Choroid plexus epithelial cell (primary cell): ENCODE measurements at regions not wholly inside any gene's neighbourhood (a gene's known extent, or its start where the extent isn't known, plus 50 kb on each side); places are given as distances from the start of the nearest gene placed in this dataset.

ENCODE experiments used
- DNase-seq: peaks from one replicate; pipeline ENCODE4 v3.0.0-alpha.2; 2010; ENCODE audit warnings: low read depth
- H3K4me3 ChIP-seq: 2 replicates; pipeline ENCODE4 v1.5.1; 2011; ENCODE audit warnings: low read depth, mild to moderate bottlenecking, control low read depth, low read length, moderate library complexity
- CTCF ChIP-seq: conservative IDR thresholded peaks from 2 replicates; pipeline ENCODE4 v1.5.1; 2011; ENCODE audit warnings: low read depth, mild to moderate bottlenecking, control low read depth, inconsistent platforms, low read length, moderate library complexity

DNA sequence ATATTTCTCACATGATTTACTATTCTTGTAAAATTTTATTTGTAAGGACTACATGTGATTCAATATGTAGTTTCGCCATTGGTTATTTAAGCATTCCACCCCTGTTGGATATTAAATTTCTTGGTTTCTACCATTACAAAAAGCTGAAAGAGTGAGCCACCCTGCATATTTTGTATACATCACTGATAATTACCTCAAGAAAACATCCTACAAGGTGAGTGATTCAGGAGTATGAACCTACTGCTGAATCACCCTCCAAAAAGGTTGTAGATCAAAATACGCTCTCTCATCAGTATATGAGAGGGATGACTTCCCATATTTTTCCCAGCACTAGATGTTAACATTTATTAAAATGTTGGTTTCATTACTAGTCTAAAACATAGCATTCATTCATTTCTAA lies 454.3 kb upstream of the WWC1 start:
- DNase-seq = no peak
- H3K4me3 ChIP-seq = no peak overlapping the region
- no peak for TF ChIP-seq CTCF

GRCh38 chr5:167839065-167839464 lies 452.4 kb upstream of the WWC1 start:
- DNase-seq = no peak
- TF ChIP-seq CTCF = no peak
- no peak overlapping the region for H3K4me3 ChIP-seq

DNA sequence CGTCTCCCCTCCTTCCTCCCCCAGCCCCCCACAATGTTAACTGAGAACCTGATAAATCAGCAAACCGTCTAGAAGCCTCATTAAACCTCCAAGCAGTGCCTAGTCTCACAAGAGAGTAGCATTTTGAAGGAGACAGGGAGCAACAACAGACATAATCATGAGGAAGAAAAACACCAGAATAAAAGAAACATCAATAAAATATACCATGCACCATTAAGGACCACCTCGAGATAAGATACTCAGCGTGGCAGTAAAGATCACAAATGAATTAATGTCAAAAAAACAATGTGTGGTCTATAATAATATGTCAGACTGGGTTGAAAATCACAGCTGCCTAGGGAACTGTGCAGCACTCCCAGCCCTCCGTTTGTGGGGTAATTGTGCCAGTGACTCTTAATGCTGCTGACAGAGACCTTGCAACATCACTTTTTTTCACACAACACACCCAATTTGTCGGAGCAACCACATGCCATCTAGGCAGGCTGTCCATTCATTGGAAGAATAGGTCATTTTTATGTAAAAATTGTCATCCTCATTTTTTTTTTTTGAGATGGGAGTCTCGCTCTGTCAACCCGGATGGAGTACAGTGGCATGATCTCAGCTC lies 450.8 kb upstream of the WWC1 start:
- no peak for DNase-seq
- H3K4me3 ChIP-seq = no peak overlapping the region

DNA sequence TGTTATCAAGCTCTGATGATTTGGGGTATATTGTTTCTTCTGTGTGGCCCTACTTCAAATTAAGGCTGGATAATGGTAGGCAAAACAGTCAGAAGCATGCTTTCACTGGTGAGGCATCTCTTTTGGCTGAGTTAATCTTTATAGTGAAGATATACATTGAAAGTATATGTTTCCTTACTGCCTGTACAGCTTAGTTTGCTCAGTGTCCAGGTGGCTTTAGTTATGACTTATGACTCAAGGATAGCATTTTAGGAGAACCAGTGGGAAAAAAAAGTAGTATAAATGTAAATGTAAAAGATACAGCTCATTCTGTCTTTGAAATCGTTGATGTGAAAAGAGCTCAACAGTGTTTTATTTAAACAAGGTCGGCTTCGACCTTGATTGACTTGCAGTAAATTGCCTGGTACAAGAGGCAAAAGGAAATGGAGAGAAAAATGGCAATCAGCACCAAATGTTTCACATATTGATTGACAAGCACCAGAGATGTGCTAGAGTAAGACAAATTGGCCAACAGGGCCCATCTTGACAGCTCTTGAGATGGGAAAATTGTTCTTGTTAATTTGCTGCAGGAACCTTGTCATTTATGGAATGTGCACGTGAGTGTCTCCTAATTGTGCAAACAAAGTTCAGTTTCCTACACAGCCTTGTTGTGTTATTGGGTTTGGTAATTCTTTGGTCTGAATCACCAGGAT lies 447.4 kb upstream of the WWC1 start:
- TF ChIP-seq CTCF = no peak
- DNase-seq = no peak
- H3K4me3 ChIP-seq = no peak overlapping the region

More for the DNA sequence above, 450.8 kb upstream of the WWC1 start:
- TF ChIP-seq CTCF = no peak

DNA sequence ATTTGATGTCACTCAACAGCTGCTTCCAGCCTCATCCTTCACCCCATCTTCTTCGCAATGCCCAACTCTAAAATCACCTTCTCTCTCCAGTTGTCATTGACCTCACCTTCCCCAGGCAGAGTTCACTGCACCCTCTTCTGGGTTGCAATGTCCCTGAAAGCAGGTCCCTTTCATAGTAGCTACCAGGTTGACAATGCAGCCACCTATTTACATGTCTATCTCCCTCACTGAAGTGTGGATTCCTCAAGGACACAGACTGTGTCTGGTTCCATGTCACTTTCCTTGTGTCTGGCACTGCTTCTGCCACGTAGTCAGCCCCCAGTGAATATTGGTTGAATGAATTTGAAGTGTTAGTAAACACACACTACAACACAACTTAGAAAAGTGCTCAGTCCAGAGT lies 445.5 kb upstream of the WWC1 start:
- no peak overlapping the region for H3K4me3 ChIP-seq
- DNase-seq = no peak
- TF ChIP-seq CTCF = no peak

DNA sequence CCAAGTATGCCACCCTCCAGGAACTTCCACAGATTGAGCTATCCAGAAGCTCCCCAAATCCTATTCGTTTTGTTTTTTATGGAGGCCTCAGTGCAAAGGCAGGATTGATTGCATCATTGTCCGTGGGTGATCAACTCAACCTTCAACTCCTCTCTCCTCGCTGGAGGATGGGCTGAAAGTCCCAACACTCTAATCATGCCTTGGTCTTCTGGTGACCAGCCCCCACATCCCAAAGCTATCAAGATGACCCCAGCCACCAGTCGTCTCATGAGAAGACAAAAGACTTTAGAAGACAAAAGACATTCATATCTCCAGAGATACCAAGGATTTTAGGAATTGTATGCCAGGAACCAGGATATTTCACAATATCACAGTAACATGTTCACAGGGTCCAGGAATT lies 441.6 kb upstream of the WWC1 start:
- no peak for TF ChIP-seq CTCF
- DNase-seq = no peak
- H3K4me3 ChIP-seq = no peak overlapping the region

DNA sequence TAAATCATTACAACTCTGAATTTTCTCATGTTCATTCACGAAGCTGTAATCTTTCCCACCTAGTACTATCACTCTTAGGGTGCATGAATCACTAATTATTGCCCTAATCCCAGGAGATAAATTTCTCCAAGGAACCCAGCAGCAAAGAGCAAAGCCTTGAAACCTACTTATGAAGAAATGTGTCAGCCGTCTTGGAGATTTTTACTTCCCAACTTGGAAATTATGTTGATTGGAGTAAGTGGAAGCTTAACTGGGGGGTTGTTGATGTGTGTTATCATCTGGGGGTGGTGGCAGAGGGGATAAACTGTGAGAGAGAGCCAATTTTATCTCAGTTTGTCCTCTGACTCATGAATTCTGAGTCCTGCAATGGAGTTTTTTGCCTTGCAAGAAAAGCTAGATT lies 440.5 kb upstream of the WWC1 start:
- H3K4me3 ChIP-seq = no peak overlapping the region
- no peak for DNase-seq
- no peak for TF ChIP-seq CTCF
